Renal cortex interstitium (tissue), 11 donors: ENCODE measurements at regions not wholly inside any gene's neighbourhood (a gene's known extent, or its start where the extent isn't known, plus 50 kb on each side); places are given as distances from the start of the nearest gene placed in this dataset.

ENCODE experiments used
- DNase-seq, 11 donors: peaks; one replicate each; pipeline ENCODE4 v3.0.0-alpha.2; 2013; ENCODE audit warnings: low read depth in 9 of 11, low spot score in 4 of 11; ENCODE audit errors: extremely low read depth in 1 of 11

DNA sequence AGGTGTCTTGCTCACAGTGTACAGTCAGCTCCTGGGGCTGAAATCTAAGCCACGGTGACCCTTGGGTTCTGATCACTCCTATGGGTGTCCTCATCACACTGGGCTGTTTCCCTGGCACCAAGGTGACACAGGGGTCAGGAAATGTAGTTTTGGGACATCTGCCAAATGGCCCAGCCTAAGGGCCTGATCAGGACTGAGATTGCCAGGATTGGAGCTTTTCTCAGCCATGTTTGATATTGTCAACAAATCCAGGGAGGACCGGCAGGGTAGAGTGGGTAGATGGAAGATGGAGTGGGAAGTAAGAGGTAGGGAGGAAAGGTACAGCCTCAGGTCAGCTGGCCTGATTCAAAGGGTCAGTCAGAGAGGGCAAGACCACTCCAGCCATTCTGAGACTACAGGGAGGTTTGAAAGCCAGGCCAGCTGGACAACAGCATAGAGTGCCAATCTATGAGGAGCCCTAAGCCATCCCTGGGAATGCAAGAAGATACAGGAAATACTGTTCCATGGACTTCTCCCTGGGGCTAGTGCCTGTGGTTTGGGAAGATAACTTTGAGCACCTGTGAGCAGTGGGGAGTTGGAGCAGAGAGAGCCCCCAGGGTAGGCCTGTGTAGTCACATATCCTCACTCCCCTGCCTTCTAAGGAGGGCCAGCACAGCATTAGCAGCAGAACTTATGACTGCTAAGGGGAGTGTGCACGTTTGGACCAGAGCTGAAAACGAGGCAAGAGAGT lies 377.3 kb upstream of the ZMIZ1 start:
- no peak for DNase-seq

GRCh38 chr10:78692071-78692470 lies 376.7 kb upstream of the ZMIZ1 start:
- DNase-seq, result no peak

GRCh38 chr10:78695846-78696245 lies 372.9 kb upstream of the ZMIZ1 start:
- DNase-seq, result no peak

DNA sequence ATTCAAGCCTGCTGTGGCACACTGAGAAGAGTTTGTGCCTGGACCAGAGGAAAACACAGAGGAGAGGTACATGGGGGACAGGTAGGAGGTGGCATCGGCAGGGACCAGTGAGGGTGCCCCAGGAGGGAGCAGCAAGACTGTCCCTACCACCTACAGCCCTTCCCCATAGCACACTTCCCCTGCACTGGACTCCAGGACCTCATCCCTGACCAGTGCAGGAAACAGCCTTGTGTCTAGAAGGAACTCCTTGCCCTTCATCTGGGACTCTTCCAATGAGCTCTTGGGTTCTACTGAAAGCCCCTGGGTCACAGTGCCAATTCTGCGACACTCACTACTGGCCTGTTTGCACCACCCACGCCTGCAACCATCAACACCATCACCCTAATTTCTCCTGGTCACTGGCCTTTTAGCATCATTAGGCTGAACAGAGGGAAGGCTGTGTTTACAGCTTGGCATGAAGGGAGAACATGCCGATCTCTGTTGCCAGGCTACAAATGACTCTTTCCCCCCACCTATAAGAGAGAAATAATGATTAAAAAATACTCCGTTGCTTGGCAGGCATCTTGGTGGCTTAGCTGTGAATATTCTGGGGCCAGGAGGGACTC lies 371.9 kb upstream of the ZMIZ1 start:
- DNase-seq, result no peak

GRCh38 chr10:78699971-78700370 lies 368.8 kb upstream of the ZMIZ1 start:
- DNase-seq, result no peak

DNA sequence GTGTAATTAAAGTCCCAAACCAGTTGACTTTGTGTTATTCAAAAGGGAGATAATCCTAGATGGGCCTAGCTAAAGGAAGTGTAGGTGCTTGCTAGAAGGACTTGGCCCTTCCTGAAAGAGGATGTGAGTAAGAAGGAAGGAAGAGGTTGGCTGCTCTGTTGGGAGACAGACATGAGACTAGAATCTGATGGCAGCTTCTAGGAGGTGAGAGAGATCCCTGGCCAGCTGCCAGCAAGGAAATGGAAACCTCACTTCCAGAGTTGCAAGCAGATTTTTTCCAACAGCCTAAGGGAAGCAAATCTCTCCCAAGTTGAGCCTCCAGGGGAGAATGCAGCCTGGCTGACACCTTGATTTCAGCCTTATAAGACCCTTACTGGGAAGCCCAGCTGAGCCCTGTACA lies 368.4 kb upstream of the ZMIZ1 start:
- DNase-seq, result no peak

DNA sequence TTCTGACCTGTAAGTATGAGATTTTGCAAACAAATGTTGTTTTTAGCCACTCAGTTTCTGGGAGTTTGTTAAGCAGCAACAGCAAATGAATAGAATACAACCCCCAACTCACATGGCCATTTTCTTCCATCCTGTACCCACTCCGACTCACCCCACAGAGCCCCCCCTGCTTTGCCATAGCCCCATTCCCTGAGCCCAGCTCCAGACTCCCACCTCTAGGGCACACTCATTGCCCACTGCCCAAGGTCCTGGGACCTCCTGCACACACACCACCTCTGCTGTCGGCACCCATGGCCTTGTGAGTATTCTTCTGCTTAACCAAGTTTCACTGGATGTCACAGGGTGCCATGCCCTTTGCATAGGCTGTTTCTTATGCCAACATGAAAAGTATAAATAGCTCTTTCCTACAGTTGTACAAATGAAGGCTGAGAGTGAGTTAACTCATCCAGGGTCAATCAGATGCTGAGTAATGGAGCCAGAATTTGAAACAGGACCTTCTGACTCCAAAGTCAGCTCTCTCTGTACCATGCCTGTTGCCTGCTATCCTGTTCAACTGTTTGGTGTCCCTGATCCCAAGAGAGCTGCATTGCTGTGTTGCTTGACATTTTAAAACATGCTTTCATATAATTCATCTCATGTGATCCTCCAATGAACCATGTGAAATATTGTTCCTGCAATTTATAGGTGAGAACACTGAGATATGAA lies 367.8 kb upstream of the ZMIZ1 start:
- DNase-seq, result no peak

- no peak for DNase-seq
Observed at GRCh38 chr10:78702186-78702585, 366.6 kb upstream of the ZMIZ1 start.

GRCh38 chr10:78702876-78703275 lies 365.9 kb upstream of the ZMIZ1 start:
- DNase-seq, result no peak

- DNase-seq, result no peak
Observed at GRCh38 chr10:78703593-78703992, 365.2 kb upstream of the ZMIZ1 start.

DNA sequence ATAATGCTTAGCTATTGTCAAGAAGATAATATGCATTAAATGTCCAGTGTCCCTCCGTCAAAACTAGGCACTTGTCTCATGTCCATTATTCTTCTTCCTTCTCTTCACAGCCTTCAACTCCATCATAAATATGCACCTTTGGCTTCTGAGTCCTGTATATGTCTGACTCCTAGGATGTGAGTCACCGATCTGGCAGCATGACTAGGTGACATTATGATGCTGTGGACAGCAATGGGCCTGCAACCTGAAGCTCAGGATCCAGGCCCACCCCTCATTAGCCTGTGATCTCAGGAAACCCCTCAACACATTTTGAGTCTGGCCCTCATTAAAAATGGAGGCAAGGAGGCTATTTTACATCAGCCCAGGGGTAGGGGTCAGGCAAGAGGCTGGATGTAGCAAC lies 362.5 kb upstream of the ZMIZ1 start:
- DNase-seq, result no peak

DNA sequence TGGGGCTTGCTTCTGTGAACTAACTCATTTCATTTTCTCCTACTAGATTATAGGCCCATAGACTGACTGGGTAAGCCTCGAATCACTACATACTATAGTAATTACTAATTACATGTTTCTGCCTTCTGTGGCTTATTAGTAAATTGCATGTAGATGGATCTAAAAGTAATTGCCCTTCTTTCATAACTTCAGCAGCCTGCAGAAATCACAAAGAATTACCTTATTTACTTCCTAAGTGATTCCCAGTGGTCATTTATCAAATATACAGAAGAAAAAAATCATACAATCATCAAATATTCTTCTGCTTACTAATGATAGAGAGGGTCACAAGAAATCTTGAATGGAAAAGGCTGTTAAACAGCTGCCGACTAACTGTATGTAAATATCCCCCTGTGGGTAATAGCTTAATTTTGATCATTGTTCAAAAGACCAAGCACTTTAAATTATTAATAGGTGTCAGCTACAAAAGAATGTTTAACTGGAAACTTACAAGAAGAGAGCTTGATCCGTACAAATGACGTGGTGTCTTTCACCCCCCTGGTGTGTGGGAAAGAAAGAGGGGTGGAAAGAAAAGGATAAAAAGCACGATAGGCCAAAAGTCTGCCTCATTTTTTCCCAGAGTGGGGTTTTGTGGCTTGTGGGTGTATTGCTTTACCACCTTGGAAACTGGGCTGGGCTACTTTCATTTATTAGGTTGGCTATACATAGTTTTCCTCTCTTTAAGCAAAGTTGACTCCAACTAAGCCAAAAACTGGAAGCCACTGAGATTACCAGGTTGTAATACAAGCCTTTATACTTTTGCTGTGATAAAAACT lies 361.8 kb upstream of the ZMIZ1 start:
- DNase-seq, result peak in 2 of 11 donors; percentile 30 to 45

DNA sequence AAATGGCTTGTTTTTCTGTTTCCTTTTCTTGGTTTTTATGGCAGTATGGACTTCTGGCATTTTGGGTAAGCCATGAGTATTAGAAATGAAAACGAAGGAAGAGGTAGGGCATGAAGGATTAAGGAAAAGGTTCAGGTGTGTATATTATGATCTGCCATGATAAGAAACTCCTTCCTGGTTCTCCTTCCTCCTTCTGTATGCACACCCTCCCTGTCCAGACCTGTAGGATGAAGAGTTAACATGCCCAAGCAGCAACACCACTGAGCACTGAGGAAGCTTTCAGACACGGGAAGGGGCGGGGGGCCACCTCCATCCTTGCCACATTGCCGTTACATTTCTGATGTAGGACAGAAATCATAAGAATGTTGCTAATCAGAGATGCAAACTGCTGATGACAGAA lies 361.0 kb upstream of the ZMIZ1 start:
- DNase-seq, result no peak

- DNase-seq, result no peak
Observed at GRCh38 chr10:78712147-78712546, 356.6 kb upstream of the ZMIZ1 start.

- no peak for DNase-seq
Observed at GRCh38 chr10:78713659-78714058, 355.1 kb upstream of the ZMIZ1 start.

- DNase-seq, result no peak
Observed at GRCh38 chr10:78714225-78714624, 354.5 kb upstream of the ZMIZ1 start.

DNA sequence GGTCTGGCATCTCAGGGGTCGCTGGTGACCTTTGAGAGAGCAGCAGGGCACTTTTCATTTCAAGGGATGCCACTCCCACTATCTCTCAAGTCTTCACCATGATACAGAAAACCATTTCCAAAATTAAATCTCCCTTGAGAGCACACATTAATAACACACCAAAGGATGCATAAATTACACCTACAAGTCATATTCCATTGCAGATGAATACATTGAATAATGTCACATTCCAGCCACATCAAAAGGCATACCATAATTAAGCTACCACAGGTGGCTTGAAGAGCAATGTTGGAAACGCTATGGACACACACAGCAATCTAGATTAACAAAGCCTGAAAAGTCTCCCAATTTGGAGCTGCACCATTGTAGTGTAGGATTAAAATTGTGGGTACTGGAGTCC lies 353.3 kb upstream of the ZMIZ1 start:
- DNase-seq, result no peak

DNA sequence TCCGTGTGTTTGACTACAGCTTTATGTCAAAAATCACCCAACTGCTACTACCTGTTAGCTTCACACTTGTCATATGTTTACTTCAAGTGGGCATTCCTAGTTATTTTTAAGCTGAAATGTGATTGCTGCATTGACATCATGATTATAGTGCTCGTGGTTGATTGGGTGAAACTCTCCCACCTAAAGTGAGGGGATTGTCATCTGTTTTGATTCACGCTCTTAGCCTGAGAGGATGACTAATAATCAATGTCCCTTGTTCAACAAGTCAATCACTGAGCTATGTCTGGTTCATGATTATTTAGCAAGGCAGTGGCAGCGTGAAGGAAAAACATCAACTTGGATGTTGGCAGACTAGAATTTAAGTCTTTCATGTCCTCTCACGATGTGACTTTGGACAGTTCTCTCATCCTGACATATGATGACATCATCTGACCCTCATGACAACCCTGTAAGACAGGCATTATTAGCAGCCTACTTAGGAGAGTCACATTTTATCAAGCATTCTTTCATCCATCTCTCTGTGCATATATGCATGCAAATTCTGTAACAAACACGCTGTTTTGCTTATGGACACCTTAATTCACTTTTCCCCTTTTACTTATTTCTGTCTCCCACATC lies 352.6 kb upstream of the ZMIZ1 start:
- DNase-seq, result no peak

DNA sequence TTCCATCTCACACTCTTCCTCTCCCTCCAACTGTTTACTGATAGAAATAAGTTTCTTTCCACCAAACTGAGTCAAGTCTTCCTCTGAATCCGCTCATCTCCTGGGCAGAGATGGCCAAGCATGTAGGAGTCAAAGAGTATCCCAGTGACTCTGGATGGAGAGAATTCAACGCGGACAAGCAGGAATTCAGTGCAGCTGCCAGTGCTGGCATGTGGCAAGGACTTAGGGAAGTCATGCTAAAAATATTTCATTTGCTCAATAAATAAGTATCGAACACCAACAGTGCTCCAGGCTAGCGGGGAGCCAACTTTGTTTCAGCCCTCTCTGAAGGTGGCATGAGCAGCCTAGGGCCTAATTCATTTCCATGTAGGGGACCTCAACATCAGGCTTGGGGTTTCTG lies 351.6 kb upstream of the ZMIZ1 start:
- no peak for DNase-seq
